A673 (cell line): ENCODE measurements at regions not wholly inside any gene's neighbourhood (a gene's known extent, or its start where the extent isn't known, plus 50 kb on each side); places are given as distances from the start of the nearest gene placed in this dataset.

ENCODE experiments used
- EZH2 ChIP-seq: fragments of 200-600 bp; sonication (generic); IDR thresholded peaks from 2 replicates; pipeline ENCODE4 v1.6.1; 2017; ENCODE audit warnings: borderline replicate concordance, low read depth, mild to moderate bottlenecking, mixed read lengths, antibody characterized with exemption, low read length; ENCODE audit not compliant: poor library complexity, severe bottlenecking
- TF ChIP-seq, protein P1 (sequence below): fragments of 300-800, 200-600 bp; sonication (generic); conservative IDR thresholded peaks from 2 replicates; pipeline ENCODE4 v1.5.1; 2017; ENCODE audit warnings: low read depth, mild to moderate bottlenecking, antibody characterized with exemption, low read length, moderate library complexity, mixed read lengths

DNA sequence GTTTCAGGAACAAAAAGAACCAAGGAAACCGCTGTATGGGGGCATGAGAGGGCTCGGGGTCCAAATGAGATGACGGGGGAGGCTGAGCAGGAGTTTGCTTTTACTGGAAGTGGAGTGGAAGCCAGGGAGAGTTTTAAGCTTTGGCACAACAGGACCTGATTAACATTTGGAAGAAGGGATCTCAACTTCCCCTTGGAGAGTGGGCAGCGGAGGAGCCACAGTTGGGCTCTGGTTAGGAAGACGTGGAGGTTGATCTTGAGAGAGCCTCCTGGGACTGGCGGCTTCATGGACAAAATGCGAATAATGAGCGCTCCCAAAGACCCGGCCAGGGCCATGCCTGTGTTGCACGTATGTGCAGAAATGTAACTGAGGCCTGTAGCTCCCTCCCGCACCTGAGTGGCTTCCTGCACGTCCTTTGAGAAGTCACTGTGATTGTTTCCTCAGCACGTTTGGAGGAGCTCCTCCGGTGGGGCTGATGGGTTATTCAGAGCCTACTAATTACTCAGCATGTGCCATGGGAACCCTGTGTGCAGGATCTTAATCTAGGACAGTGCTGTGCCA is 595.3 kb upstream of the MGMT start:
- TF ChIP-seq, protein P1, sequence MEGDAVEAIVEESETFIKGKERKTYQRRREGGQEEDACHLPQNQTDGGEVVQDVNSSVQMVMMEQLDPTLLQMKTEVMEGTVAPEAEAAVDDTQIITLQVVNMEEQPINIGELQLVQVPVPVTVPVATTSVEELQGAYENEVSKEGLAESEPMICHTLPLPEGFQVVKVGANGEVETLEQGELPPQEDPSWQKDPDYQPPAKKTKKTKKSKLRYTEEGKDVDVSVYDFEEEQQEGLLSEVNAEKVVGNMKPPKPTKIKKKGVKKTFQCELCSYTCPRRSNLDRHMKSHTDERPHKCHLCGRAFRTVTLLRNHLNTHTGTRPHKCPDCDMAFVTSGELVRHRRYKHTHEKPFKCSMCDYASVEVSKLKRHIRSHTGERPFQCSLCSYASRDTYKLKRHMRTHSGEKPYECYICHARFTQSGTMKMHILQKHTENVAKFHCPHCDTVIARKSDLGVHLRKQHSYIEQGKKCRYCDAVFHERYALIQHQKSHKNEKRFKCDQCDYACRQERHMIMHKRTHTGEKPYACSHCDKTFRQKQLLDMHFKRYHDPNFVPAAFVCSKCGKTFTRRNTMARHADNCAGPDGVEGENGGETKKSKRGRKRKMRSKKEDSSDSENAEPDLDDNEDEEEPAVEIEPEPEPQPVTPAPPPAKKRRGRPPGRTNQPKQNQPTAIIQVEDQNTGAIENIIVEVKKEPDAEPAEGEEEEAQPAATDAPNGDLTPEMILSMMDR, result no peak
- TF ChIP-seq EZH2, result no peak
